HG03060 (cell line): ENCODE measurements at regions not wholly inside any gene's neighbourhood (a gene's known extent, or its start where the extent isn't known, plus 50 kb on each side); places are given as distances from the start of the nearest gene placed in this dataset.

Experiments used
- ATAC-seq: cut with Tn5 transposase; IDR thresholded peaks from one replicate; pipeline ENCODE4 v1.9.1; 2021; ENCODE audit warnings: low read depth, moderate number of reproducible peaks; ENCODE audit not compliant: unreplicated experiment

DNA sequence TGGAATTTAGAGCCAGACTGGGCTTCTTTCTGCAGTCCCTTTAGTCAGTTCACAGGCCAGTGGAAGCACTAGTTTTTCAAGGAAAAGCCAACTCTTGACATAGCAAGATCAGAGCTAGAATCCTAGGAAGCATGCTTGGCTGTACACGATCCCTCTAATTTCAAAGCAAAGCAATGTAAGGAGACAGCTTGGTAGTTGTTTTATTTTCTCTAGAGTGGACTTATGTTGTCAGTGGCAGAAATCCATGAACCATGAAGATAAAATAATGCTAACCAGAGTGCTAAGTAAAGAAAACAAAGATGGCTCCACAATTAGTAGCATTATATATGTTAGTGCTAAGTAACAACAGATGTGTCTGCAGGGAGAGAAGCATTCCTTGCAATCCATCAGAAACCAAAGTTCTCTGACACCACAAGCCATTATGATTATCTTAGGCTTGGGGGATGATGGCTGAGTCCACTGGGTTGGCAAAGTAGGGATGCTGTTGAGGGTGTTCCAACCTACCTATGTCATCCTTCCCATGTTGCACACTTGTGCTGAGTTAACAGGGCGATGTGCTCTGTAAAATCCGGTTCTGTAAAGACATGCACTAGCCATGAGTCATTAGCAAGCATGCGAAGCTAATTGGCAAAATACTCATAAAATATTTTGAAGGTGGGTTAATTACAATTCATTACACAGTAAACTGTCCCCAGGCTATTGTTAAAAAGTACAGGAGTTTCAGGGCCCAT is 115.2 kb downstream of the BMP2 start:
- ATAC-seq: no peak

DNA sequence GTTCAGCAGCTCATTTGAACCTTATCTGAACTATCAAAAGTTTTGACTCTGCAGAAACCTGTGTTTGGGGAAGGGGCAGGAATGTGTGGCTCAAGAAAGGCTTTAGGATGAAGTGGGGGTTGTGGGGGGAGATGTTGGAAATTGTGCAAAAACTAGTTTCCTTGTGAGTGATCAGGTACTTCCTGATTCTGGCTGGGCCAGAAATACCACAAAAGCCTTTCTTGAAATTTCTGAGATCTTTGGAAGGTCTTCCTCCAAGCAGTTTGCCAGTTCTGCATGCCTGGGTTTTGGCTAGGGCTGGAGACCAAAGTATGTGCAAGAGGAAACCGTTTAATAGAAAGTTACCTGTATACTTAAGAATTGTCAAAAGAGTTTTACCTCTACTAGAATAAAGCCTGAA is 116.6 kb downstream of the BMP2 start:
- ATAC-seq: no peak

DNA sequence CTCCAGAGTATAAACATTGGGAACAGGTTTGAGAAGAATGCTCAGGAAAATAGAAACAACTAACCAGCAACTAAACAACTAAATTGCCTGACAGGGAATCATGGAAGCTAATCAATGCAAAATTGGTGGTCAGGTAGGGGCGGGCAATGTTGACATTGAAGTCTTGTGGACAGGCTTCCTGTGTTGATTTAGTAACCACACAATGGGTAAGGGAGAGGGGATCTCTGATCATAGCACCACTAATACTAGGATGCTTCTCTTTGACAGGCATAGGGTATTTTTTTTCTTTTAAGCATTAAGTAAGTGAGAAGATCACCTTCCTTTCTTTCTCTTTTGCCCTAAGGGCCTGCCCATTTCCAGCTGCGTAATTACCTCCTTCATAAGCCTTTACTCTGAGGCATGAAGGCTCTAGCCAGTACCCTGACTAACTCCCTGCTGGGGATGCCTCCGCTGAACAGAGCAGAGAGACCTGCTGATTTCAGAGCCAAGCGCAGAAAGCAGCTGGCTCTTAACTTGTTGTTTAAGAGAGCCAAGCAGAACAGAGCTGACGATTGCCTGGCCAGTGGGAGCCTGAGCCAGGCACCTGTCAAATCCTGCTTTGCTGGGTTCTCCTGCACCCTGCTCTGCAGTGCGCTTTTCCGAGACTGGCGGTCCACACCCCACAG is 118.7 kb downstream of the BMP2 start:
- ATAC-seq: no peak

DNA sequence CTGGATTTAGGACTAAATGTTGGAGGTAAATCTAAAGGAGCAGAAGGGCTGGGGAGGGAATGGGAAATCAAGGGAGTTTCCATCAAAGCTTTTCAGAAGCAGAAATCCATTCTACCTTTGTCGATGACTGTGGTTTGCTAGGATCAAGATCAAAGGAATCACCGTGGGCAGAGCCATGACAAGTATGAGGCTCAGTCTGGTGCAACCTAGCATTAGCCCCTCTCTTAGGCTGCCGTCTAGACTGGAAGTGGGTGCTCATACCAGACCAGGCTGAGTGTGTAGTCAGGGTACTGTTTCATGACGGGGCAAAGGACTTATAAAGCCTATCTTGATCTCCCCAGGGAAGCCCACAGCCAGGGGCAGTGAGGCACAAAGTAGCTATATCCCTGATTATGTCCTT is 120.5 kb downstream of the BMP2 start:
- no peak for ATAC-seq

DNA sequence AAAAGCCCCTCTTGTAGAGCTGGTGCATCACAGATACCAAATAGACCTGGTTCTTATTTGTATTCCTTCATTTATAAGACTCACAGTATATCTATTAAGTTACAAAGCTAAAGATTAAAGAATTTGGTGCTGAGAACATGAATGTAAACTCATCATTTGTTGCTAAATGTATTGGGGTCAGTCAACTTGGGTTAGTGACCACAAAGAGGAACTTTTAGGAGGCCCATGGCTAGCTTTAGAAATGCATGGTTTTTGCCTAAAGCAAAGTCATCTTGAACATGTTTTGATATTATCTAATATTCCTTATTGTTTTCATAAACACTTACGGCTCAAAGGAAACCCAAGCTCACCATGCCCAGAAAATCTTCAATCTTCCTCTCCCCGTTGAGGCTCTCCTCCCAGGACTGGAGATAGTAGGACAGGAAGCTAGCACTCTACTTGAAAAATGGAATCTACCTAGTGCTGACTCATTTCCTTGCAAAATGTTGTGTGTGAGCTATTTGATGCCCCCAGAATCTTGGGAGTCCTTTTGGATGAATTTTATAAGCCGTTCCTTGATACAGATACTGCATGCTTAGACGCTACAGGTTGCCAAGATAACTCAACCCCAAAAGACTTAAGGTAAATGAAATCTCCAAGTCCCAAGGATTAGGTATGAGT is 121.4 kb downstream of the BMP2 start:
- ATAC-seq: no peak

DNA sequence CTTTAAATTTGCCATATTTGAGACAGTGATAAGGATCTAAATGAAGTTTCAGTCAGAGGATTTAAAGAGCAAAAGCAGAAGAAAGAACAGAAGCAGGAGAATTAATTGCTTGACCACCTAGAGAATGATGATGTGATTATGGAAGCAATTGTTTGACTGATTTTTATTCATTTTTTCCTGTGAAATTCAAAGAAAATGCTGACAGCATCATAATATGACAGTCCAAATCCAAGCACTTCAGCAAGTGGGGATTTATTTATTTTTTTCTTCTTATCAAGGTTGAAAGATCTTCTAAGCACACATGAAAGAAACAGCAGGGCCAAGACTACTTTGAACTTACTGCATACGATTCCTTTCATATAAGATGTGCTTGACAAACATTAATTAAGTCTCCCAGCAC is 125.2 kb downstream of the BMP2 start:
- no peak for ATAC-seq

DNA sequence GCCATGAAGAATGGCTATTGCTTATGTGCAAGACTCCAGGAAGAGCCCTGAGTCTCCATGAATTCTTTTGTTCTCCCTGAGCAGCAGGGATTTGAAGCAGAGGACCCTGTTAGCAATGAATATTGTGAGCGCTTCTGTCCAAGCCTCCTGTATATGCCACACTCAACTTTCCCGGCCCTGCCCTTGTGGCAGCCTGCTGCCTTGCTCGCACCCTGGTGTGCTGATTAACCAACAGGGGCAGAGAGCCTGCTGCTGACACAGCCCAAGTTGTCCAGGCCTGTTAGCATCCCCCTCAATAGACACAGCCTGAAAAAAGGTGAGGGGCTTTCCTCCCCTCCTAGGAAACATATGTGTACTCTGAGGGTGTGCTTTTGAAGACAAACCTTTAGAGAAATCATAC is 131.4 kb downstream of the BMP2 start:
- no peak for ATAC-seq

DNA sequence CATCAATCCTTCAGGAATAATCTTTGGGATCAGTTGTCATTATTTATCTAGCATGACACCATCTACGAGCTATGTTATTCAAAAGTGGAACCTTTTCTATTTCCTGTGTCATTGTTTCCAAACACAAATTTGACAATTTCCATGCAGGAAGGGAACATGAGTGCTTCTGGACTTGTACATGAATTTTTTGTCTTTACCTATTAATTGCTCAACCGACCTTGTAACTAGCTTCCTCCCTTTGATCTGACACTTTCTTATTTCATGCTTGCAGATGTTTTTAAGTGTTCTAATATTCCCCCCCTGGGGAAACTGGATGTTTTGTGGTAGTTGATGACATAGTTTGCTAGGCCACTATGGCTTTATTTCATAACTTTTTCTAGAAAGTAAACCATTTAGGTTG is 139.4 kb downstream of the BMP2 start:
- ATAC-seq: no peak

DNA sequence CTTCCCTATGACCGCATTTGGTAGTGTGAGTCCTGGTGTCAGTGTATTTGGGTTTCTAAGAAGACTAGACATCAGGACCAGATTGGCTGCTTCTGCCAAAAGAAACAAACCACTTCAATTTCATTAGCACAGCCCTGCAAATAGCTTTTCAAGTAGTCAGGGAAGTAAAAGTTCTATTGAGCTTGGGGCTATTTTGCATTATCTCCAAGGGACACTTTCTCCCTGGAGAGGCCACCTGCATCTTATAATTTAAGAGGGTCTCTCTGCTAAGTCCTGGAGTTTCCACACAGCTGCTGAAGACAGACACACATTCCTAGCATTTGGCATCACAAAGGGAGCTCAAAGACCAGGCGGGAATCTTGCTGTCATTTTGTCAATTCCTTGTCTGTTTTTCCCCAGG is 141.2 kb downstream of the BMP2 start:
- ATAC-seq: no peak

DNA sequence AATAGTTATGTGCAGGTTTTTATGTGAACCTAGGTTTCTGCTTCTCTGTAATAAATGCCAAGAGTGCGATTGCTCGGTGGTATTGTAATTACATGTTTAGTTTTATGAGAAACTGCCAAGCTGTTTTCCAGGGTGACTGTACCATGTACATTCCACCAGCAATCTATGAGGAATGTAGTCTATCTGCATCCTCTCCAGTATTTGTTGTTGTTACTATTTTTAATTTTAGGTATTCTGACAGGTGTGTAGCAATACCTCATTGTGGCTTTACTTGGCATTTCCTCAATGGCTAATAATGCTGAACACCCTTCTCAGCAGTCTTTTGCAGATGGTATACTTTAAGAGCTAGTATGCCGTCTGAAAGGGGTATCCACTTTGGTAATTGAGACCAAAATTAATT is 142.1 kb downstream of the BMP2 start:
- ATAC-seq: no peak

DNA sequence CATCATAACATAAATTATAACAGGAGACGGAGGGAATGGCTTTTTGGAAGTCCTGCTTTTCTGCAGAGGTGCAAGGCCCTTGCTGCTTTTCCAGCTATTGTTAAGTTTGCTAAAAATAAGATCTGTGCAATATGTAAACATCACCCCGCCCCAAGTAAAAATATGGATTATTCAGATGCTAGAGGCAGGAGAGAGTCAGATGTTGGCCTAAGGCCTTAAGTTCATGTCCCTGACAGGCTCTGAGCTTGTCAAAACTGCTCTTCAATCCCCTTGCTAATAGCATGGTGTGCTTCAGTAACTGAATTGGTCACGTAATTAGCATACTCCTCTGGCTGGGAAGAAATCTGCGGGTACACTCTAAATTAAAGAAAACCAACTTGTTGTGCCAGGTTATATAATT is 147.5 kb downstream of the BMP2 start:
- ATAC-seq: no peak

DNA sequence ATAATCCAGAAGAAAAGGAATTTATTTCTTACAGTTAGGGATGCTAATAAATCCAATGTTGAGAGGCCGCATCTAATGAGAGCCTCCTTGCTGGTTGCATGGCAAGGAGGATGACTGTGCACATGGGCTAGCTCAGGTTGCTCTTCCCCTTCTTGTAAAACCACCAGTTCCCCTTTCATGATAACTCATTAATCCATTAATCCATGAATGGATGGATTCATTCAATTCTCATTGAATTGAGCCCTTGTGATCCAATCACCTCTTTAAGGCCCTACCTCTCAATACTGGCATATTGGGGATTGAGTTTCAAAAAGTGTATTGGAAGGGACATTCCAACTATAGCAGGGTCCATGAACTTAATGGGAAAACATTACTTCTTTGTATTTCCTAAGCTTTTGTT is 149.5 kb downstream of the BMP2 start:
- no peak for ATAC-seq

DNA sequence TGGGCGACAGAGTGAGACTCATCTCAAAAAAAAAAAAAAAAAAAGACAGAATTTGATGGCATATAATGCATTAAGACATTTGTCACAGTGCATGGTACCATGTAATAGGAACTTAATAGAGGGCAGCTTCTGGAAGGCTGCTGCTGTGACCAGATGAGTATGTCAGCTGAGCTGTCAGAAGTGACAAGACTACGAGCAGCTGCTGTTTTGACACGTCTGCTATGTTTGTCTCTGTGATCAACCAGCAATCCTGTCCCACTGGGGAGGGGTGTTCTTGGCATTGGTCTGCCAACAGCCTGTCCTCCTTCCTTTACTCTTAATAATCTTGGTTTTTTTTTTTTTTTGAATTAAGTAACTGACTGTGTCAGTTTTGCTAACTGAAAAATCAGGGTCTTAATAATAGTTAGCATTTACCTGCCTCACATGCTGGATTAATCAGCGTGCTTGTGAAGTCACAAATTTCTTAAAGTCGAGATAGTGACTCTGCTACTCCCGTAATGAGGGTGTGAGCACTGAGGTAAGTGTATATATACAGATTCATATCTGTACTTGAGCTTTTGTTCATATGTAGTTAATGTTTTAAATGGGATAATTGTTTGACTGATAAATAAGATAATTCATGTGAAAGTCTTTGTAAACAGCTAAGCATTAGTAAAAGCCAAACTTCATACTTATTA is 152.4 kb downstream of the BMP2 start:
- ATAC-seq: no peak

DNA sequence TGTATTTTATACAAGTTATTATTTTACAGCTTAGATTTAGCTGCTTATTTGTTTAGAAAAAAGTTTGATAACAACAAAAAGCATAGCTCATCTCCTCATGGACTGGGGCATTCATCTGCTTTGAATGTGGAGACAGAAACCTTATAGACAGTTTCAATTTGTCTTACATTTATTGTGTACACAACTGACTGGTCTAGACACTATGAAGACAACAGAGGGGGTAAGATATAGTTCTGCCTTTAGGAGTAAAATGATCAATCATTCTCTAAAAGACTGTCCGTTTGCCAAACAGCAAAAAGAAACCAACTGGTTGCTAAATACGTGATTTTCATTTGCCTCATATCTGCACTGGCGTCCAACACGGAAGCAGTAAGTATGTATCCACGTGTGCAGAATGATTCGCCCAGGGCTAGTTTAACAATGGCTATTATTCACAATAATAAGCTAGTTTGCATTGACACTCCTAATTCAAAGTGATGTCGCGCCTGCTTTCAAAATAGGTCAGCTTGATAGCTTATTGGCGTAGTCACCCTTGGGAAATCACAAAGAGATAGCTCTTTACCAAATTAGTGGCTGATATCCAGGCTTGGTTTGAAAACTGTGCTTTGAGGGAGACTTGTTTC is 153.6 kb downstream of the BMP2 start:
- ATAC-seq: no peak

DNA sequence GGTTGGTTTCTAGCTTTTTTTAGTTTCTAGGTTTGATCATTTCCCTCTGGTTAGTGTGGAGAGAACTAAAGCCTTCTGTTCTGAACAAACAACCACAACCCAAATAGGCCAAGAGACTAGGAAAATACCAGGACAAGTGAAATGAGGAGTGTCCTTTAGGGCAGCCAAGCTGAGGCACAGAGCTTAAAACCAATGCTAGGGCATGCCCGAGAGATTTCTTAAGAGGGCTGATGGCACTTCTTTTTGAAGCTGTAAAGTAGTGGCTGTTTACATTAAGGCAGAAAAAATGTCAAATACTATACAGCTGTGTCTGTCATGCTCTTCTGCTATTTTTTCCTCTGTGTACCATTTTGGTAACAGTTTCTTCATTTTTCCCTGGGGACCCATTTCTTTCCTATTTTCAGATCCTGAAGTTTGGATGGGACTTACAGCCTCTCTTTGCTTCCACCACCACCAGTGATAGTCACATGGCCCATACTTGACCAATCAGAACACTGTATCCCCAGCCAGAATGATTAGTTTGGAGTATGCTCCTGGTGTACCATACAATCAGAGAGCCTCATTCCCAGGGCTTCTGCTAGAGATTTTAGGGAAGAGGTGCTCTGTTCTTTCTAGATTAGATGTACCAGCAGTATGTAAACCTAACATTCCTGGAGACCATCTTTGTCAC is 154.4 kb downstream of the BMP2 start:
- no peak for ATAC-seq

DNA sequence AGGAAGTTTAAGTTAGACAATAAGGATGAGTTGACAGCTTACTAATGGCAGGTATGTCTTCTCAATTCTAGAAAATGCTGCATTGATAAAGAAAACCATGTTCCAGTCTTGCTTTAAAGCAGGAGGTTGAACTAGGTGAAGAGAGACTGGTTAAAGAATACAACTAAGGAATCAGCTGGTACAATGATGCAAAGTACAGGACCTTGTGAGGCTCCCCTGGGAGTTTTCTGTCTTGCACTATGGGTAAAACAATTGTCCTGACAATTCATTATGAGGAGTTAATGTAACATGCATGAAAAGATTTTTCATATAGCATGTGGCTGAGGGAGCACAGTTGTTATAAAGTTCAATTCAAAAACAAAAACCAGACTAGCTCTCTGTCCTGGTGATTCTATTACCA is 157.2 kb downstream of the BMP2 start:
- no peak for ATAC-seq

DNA sequence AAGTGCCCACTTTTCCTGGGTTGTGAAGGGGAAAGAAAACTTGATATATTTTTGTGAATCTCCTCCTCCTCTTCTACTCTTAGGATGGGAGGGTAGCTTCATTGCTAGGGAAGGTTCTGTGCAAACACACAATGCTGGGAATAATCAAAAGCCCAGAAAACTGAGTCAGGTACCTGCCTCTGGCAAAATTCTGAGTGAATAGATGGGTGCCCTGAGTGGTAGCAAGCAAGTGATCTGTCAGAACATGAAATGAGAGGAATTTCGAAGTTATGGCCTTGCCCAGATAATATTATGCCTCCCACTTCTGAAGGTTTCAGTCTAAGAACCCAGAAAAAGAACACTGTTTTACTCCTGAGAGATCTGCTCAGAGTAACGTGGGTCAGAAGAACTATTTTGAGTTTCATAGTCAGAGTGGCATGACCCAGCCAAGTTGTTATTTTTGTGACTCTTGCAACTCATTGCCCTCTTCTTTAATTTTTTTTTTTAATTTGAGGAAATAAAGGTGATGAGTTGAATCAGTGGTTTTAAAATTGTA is 158.3 kb downstream of the BMP2 start:
- ATAC-seq: no peak

DNA sequence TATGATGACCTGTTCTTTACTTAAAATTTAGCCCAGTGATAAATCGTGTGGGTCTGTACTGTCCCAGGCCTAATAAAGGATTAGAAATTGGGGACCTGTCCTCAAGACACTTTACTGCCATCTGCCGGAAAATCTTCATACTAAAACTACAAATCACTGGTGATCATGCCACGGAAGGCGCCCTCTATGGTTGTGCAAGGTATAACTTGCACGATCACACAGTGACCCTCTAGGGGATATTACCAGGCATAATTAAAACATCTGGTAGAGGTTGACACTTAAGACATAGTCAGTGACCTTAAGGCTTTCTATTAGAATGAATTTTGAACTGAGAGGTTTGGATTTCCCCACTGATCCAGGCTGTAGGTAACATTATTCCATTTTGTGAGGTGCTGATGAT is 172.6 kb downstream of the BMP2 start:
- ATAC-seq: no peak

DNA sequence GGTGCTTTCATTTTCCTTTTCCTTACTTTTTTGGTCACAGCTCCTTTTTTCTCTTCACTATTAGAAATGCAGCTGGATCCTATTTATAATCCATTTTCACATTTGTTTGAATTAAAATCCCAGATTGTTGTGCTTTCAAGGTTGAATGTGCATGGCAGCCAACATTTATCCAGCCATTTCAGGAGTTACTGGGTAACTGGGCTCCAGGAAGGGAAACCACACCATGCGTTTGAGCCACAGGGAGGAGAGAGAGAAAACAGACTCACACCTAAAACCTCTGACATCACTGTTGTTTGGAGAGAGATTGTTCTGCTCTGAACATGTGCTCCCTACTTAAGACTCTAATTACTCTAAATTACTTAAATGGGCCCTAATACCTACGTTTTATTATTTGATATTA is 173.4 kb downstream of the BMP2 start:
- no peak for ATAC-seq

DNA sequence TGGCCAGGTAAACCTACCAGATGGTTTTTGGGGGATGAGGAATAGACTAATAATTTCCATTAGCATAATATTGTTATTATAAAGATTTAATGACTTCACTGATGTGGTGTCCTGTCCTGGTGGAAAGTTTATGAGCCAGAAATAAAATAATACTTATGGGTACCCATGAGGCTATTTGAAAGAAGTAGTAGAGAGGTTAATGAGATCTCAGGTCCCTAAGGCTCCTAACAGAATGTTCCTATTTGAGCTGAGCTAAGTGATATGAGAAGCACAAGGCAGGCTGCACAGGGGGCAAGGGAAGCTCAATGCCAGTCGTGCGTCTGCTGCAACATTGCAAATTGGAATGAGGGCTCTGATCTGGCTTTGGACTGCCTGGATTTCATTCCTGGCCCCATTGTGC is 174.1 kb downstream of the BMP2 start:
- no peak for ATAC-seq
